Psoas muscle (tissue), 7 donors: ENCODE measurements at regions not wholly inside any gene's neighbourhood (a gene's known extent, or its start where the extent isn't known, plus 50 kb on each side); places are given as distances from the start of the nearest gene placed in this dataset.

Experiments
- ATAC-seq, 4 donors: fragments of 200-7000 bp; cut with Tn5 transposase; one replicate each; pipeline ENCODE4 v1.9.1; 2020; ENCODE audit warnings: moderate library complexity in 3 of 4, mild to moderate bottlenecking in 2 of 4
- DNase-seq, 2 donors: peaks; one replicate each; pipeline ENCODE4 v3.0.0-alpha.2; 2020
- H3K27ac ChIP-seq: fragments of 200-600 bp; one replicate; pipeline ENCODE4 v1.8.0; 2022
- H3K27me3 ChIP-seq, 3 donors: fragments of 200-600 bp in 1 of 3; one replicate each; pipeline versions ENCODE4 v1.6.1 to v1.8.0; 2013 to 2022; ENCODE audit warnings: low read length in 2 of 3, mild to moderate bottlenecking in 2 of 3, moderate library complexity in 1 of 3; ENCODE audit not compliant: insufficient read depth in 3 of 3
- H3K36me3 ChIP-seq, 2 donors: fragments of 200-600 bp in 1 of 2; one replicate each; pipeline versions ENCODE4 v1.6.1 to v1.8.0; 2013 to 2022; ENCODE audit warnings: low read depth in 1 of 2, mild to moderate bottlenecking in 1 of 2, moderate library complexity in 1 of 2; ENCODE audit not compliant: insufficient read depth in 1 of 2
- H3K4me1 ChIP-seq: fragments of 200-600 bp; one replicate; pipeline ENCODE4 v1.8.0; 2022
- H3K4me3 ChIP-seq: fragments of 200-600 bp; one replicate; pipeline ENCODE4 v1.8.0; 2022; ENCODE audit warnings: mild to moderate bottlenecking
- H3K9me3 ChIP-seq: fragments of 200-600 bp; one replicate; pipeline ENCODE4 v1.8.0; 2022
- WGBS, 3 donors: extraction: QIAGEN DNeasy Blood & Tissue Kit; methylation state at CpG; one replicate each; pipeline versions ENCODE4 v1.1.6 to v1.1.7; 2013; 5-methylcytosine and 5-hydroxymethylcytosine counted together
- intact Hi-C, 2 donors: fragments of 100-400 bp; cut with DNase I; formaldehyde crosslinking; loops; one replicate each; pipeline versions ENCODE4 v1.11.0 to v1.14.2; 2022
- TF ChIP-seq, protein P1 (sequence below): fragments of 200-600 bp; IDR thresholded peaks from one replicate; pipeline ENCODE4 v1.8.0; 2022; ENCODE audit warnings: antibody characterized with exemption
- donor health status: healthy with polysubstance abuse.
- donor health status: DM: no; HTN: no; CAD: no; lungs with moderate emphysema.
- donor health status: Bipolar disorder and iron deficiency.
- donor health status: healthy.
- donor health status: DM: yes; HTN: yes; CAD: no.
- donor health status: DM: no; HTN: no; CAD: no.
- donor health status: DM: yes; HTN: yes; CAD: no.

DNA sequence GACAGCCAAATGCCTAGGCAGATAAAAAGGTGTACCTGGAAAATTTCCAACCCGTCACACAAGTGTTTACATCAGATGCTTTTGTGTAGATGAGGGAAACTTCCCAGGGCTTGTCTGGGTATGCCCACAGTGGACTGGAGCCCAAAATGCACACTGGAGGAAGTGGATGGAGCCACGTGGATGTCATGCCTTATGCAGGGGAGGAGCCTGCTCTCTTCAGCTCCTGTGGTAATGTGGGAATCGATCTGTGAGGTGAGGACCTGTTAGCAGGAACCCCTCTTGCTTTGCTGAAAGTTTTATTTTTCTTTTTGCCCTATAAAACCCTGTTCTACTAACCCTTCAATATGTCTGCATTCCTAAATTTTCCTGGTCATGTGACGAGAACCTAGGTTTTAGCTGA, 439.2 kb upstream of the CDH9 start:
- ATAC-seq (no peak), DNase-seq (no peak)
- TF ChIP-seq, protein P1, sequence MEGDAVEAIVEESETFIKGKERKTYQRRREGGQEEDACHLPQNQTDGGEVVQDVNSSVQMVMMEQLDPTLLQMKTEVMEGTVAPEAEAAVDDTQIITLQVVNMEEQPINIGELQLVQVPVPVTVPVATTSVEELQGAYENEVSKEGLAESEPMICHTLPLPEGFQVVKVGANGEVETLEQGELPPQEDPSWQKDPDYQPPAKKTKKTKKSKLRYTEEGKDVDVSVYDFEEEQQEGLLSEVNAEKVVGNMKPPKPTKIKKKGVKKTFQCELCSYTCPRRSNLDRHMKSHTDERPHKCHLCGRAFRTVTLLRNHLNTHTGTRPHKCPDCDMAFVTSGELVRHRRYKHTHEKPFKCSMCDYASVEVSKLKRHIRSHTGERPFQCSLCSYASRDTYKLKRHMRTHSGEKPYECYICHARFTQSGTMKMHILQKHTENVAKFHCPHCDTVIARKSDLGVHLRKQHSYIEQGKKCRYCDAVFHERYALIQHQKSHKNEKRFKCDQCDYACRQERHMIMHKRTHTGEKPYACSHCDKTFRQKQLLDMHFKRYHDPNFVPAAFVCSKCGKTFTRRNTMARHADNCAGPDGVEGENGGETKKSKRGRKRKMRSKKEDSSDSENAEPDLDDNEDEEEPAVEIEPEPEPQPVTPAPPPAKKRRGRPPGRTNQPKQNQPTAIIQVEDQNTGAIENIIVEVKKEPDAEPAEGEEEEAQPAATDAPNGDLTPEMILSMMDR = no peak
- intact Hi-C loops = no loop called here
- 61 to 68% (median 67%) methylated on average over 4 of the region's 4 CpGs for WGBS, 3 donors
- Histone ChIP-seq H3K27ac (no peak overlapping the region), H3K9me3 (no peaks in the 10 kb centered on the region), H3K27me3 (no peaks in the 10 kb centered on the region), H3K4me1 (no peaks in the 10 kb centered on the region), H3K36me3 (no peaks in the 10 kb centered on the region), H3K4me3 (no peak overlapping the region)

GRCh38 chr5:27476356-27476988, 438.1 kb upstream of the CDH9 start:
- ATAC-seq = no peak
- Histone ChIP-seq H3K36me3 (no peaks in the 10 kb centered on the region), H3K27ac (no peak overlapping the region), H3K9me3 (no peaks in the 10 kb centered on the region), H3K27me3 (no peaks in the 10 kb centered on the region), H3K4me3 (no peak overlapping the region), H3K4me1 (no peaks in the 10 kb centered on the region)
- 73 to 79% (median 74%) methylated on average over 2 of the region's 2 CpGs for WGBS, 3 donors
- TF ChIP-seq, protein P1 = no peak
- no peak for DNase-seq
- intact Hi-C loops = no loop called here

DNA sequence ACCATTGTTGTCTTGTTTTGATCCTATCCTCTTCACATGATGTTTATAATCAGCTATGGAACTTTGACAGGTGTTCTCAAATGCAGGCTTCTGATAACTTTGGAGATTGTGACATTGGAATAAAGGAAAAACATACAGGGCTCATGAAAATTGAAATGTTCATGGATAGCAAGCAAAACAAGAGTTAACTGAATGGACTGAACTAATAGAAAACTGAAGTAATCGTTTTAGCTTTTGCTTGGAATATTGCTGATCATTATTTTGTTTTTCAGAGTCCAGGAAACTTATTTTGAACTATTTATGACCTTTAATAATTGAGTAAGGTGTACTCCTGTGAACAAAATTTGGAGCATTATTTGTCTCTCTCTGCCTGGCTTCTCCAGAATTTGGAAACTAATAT, 436.7 kb upstream of the CDH9 start:
- 35 to 55% (median 44%) methylated on average over 1 of the region's 1 CpG for whole genome bisulfite sequencing, 3 donors
- intact Hi-C loops = no loop called here
- TF ChIP-seq, protein P1 = no peak

GRCh38 chr5:27474395-27474794, 436.0 kb upstream of the CDH9 start:
- TF ChIP-seq, protein P1 = no peak
- no peaks in the 10 kb centered on the region for H3K9me3 ChIP-seq
- H3K4me3 ChIP-seq = no peak overlapping the region
- no peaks in the 10 kb centered on the region for H3K4me1 ChIP-seq
- intact Hi-C loops = no loop called here
- no peaks in the 10 kb centered on the region for H3K36me3 ChIP-seq
- no peak overlapping the region for H3K27ac ChIP-seq
- H3K27me3 ChIP-seq = no peaks in the 10 kb centered on the region
- ATAC-seq = no peak
- DNase-seq = no peak

More for the DNA sequence above, 436.7 kb upstream of the CDH9 start:
- H3K27me3 ChIP-seq = no peaks in the 10 kb centered on the region
- DNase-seq = no peak
- no peaks in the 10 kb centered on the region for H3K4me1 ChIP-seq
- no peak overlapping the region for H3K27ac ChIP-seq
- no peaks in the 10 kb centered on the region for H3K9me3 ChIP-seq
- no peak for ATAC-seq
- no peak overlapping the region for H3K4me3 ChIP-seq
- H3K36me3 ChIP-seq = no peaks in the 10 kb centered on the region

- ATAC-seq (no peak), DNase-seq (no peak)
- no peaks in the 10 kb centered on the region for H3K4me1 ChIP-seq
- no peaks in the 10 kb centered on the region for H3K36me3 ChIP-seq
- WGBS, 3 donors = 72 to 84% (median 83%) methylated on average over 2 of the region's 2 CpGs
- TF ChIP-seq, protein P1 = no peak
- H3K27ac ChIP-seq = no peak overlapping the region
- H3K4me3 ChIP-seq = no peak overlapping the region
- H3K9me3 ChIP-seq = no peaks in the 10 kb centered on the region
- no peaks in the 10 kb centered on the region for H3K27me3 ChIP-seq
- intact Hi-C loops = no loop called here
These were observed 435.6 kb upstream of the CDH9 start for GRCh38 chr5:27474047-27474309.
